HG03558 (cell line): ENCODE measurements at regions not wholly inside any gene's neighbourhood (a gene's known extent, or its start where the extent isn't known, plus 50 kb on each side); places are given as distances from the start of the nearest gene placed in this dataset.

ENCODE experiments used
- ATAC-seq: cut with Tn5 transposase; IDR thresholded peaks from one replicate; pipeline ENCODE4 v1.9.1; 2021; ENCODE audit warnings: moderate number of reproducible peaks; ENCODE audit not compliant: unreplicated experiment; ENCODE audit errors: extremely low read depth

GRCh38 chr2:120595739-120596138, 139.9 kb upstream of the GLI2 start:
- ATAC-seq, result no peak

DNA sequence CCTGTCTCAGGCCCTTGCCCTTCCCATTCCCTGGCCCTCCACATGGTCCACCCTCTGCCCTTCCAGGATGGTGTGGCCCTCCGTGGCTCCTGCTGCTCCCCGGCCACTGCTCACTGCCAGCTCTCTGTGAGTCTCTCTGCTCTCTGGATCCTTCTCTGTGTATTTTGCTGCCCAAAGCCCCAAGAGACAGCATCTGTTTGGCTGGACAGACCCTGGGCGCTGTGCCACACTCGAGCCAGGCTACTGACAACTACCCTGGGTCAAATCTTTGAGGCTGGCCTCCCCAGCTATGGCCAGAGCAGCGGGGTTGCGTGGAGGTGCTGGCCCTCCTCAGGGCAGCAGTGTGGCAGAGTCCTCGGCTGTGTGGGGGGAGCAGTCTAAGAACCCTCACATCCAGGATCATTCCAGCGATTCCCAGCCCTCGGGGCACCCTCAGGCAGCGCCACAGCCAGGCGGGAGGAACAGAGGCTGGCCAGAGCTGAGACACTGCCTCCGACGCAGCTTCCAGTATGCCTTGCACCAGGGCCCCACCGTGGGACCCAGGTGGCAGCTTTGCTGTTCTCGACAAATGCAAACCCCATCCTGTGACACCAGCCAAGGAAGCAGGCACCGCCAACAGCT, 139.4 kb upstream of the GLI2 start:
- no peak for ATAC-seq

DNA sequence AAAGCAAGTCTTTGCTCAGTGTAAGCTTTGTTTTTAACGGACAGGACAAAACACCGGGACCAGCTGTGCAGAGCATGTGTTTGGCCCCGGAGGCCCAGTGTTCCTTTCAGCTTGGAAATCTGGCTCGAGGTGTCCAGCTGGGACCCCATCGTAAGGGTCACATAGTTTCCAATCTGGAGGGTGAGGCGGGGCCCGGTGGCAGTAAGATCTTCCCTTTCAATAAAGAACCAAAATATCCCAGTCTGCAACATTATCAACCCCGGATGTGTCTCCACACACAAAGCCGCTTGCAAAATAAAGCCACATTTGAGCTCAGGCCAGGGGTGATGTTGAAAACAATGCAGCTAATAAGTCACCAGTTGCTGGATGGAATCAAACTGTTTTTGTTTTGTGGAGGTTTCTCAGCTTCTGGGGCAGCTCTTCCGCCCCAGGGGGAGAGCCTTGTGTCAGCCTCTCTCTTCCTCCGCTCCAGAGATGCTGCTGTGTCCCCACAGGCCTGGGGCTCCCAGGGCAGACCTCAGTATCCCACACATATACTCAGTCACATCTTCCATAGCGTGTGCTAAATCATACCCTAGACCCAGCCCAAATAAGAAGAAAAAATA, 138.6 kb upstream of the GLI2 start:
- no peak for ATAC-seq

DNA sequence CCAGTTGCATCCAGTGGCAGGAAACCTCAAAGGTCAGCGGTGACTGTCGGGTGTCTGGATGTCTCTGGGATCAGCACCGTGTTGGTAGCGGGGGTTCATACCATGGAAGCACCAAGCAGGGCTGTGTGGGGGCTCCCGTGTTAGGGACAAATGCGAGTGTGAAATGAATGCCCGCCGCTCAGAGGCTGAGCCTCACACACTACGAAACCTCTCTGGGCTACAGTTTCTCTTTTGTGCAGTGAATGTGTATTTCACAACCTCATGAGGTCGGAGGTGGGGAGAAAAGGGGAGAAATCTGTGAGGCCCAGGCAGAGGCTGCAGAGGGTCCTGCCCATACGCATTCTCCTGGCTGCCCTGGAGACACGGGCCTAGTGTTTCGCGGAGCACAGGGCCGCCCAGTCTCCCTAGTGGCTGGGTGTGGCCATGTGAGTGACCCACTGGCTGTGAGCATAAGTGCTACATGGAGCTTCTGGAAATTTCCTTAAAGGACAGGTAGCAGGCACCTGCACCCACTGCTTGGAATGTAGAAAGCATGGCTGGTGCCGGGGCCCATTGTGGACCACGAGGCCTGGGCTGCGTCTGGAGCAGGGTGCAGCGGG, 138.0 kb upstream of the GLI2 start:
- no peak for ATAC-seq

- ATAC-seq, result no peak
These were observed 137.3 kb upstream of the GLI2 start for GRCh38 chr2:120598416-120598815.

GRCh38 chr2:120599072-120599471, 136.6 kb upstream of the GLI2 start:
- ATAC-seq, result no peak

DNA sequence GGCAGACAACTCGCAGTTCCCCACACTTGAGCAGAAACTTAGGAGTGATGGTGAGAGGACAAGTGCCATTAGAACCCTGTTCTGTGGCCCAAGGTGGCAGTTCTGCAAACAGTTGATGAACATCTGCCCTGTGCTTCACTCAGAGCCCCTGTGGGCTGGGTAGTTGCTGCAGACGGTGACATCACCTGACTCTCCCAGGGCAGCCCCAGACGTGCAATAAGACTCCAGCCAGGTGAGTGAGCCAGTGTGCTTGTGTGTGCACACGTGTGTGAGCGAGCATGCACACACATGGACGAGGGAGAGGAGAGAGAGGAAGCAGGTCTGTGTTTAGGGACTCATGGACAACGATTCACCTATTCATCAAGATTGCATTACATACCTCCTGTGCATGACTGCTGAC, 136.0 kb upstream of the GLI2 start:
- ATAC-seq, result no peak

GRCh38 chr2:120600335-120600734, 135.3 kb upstream of the GLI2 start:
- no peak for ATAC-seq

DNA sequence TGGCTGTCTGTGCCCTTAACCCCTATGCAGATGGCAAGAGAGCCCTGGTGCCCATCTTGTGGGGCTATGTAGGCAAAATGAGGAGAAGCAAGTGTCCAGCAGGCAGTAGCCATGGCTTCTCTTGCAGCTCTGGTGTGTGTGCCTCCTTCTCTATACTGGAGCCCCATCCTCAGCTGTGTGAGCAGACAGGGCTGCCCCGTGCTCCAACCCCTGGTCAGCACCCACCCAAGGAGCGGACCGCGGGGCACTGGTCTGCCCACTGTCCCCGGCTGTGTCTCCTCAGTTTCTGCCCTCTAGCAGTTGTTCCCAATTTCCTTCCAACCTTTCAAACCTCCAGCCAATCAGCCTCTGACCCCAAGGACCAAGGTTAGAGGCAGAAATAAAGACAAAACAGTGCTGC, 134.9 kb upstream of the GLI2 start:
- no peak for ATAC-seq

- ATAC-seq, result no peak
These were observed 134.1 kb upstream of the GLI2 start for GRCh38 chr2:120601566-120601965.

GRCh38 chr2:120602251-120602650, 133.4 kb upstream of the GLI2 start:
- no peak for ATAC-seq

- no peak for ATAC-seq
These were observed 130.9 kb upstream of the GLI2 start for GRCh38 chr2:120604767-120605166.

DNA sequence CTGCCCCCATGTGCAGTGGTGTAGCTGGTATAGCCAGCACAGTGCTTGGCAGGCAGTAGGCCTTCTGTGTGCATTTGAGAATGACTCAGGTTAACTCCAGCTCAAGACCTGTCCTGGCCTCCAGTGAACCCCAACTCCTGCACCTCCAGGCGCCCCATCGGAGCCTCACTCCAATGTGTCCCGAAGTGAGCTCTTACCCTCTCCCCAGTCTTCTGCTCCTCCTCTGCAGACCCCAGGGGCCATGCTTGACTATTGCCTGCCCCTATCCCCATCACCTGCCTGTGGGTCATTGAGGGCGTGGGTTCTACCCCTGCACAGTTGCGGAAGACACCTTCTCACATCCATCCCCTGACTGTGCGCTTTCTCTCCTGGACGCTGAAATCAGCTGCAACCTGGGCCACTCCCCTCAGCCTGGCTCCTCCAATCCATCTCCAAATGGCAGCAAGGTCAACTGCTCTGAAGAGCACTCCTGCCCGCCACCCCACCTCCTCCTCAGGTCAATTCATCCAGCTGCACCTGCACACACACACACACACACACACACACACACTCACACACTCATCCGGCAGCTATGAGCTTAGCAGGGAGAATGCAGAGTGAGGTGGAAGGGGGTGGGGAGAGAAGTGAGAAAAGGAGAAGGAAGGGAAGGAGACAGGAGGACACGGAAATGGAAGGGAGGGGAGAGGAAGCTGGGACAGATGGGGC, 130.3 kb upstream of the GLI2 start:
- no peak for ATAC-seq

DNA sequence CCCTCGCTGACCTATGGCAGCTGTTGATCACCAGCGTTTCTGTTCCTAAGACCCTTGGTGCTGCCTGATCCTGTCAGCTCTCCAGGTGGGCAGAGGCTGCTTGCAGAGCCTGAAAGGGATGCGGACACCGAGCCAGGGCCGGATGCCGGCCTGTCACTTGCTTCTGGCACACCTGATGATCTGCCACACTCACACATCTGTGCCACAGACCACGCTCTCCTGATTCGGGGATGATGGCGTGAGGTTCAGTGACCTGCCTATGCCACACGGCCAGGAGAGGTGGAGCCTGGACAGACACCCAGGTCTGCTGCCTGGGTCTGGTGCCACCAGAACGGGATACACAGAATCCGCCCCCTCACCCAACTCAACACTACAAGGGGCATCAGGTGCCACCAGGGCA, 129.4 kb upstream of the GLI2 start:
- no peak for ATAC-seq

GRCh38 chr2:120606931-120607330, 128.7 kb upstream of the GLI2 start:
- no peak for ATAC-seq

DNA sequence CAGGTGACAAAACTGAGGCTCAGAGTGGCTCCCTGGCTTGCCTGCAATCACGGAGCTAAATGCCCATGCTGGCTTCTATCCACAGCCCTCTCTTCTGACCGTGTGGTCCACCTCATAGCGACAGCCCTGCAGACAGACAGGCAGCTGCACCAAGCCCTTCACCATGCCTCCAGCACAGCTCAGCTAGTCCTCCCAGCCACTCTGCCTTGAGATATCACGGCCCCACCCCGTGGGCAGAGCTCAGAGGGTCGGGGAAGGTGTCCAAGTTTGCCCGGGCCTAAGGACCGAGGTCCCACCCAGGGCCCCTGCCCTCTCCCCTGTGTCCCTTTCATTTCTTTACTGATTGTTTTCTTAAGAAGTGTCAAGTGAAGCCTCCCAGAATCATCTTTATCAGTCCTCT, 128.2 kb upstream of the GLI2 start:
- no peak for ATAC-seq

DNA sequence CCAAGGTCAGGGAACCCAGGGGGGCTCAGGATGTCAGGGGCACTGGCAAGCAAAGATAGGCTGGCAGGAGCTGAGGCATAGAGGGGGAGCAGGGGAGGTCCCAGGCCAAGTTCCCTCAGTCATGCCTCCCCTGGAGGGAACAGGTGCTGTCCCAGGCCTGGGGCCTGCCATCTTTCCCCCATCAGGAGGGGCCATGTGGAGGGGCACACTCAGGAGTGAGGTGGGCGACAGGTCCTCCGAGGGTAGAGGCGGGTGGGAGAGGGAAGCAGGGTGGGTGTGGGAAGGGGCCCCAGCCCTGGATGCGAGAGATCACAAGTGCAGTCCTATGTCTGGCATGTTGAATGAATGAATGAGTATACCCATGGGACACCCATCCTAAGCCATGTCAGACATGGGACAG, 127.7 kb upstream of the GLI2 start:
- ATAC-seq, result no peak

DNA sequence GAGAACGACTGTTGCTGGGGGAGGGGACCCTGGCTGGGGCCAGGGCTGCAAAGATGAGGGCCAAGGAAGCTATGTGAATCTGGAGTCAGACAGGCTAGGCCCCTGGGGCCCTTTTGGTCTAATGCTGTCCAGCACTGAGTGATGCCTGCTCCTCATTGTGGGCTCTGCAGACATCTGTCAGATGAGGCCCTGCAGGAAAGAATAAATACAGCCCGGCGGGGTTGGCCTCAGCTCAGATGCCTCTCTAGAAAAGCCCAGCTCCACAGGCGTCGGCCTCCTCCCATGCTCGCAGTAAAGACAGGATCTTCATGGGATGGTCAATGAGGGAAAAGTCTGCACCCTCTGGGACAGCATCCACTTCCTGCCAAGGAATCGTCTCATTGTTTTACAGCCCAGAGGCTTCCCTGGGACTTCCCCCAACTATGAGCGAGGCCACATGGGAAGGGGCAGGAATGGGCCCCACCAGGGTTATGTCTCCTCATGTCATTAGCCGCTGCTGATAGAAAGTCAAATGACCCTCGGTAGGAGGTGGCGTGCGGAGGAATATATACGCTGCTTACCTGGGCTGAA, 125.8 kb upstream of the GLI2 start:
- no peak for ATAC-seq

DNA sequence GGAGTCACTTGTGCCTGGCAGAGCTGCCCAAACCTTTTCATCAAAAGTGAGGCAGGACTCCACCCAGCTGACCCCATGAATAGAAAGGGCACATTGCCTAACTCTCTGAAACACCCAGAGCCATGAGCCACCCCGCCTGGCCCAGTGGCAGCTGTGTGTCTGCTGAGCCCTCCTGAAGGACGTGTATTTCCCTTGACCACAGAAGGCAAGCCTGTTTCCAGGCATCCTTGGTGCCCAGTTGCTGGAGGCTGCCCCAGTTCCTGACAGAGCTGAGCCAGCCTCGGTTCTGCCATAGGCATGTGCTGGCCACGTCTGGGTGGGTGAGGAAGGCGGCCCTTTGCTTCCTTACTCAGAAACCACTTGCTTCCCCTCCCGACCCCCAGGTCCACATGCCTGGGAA, 124.7 kb upstream of the GLI2 start:
- no peak for ATAC-seq

DNA sequence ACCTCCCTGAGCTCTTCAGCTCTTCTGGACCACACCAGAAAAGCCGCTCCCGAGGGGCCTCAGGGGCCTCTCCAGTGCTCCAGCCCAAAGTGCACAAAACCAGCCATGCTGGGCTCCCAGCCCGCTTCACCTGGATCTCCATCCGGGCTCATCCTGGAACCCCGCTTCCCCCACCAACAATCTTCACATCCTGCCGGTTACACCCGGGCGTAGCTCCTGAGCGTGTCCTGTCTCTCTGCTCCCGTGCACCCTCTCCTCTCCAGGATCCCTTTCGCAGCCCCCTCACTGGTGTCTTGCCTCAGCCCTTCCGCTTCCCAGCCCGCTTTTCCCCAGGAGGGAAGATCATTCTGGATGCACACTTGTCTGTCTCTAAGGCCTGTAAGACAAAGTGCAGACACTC, 123.7 kb upstream of the GLI2 start:
- no peak for ATAC-seq

DNA sequence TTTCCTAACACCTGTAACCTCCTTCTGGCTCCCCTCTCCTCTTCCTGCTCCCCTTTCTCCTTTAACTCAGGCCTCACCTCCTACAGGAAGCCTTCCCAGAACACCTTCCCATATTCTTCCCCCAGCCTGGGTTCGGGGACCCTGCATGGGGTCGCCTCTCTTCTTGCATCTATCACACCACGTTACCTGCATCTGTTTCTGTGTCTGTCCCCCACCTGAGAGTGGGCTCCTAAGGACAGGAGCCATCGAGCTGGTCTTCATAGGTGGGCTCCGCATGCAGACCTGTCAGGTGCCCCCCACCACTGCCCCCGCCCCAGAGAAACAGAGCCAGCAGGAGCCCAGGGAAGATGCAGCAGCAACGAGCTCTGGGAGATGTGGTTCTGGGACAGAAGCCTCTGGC, 123.2 kb upstream of the GLI2 start:
- ATAC-seq, result no peak
